AG20443 (cell line): ENCODE measurements at regions not wholly inside any gene's neighbourhood (a gene's known extent, or its start where the extent isn't known, plus 50 kb on each side); places are given as distances from the start of the nearest gene placed in this dataset.
"Not testable (repeated sequence)": the region's sequence is repeated elsewhere in the genome, so short reads cannot be mapped to it uniquely, and the experiment has no call there.

ENCODE experiments used
- DNase-seq: peaks from one replicate; pipeline ENCODE4 v3.0.0; 2012; ENCODE audit warnings: low spot score, mixed read lengths

DNA sequence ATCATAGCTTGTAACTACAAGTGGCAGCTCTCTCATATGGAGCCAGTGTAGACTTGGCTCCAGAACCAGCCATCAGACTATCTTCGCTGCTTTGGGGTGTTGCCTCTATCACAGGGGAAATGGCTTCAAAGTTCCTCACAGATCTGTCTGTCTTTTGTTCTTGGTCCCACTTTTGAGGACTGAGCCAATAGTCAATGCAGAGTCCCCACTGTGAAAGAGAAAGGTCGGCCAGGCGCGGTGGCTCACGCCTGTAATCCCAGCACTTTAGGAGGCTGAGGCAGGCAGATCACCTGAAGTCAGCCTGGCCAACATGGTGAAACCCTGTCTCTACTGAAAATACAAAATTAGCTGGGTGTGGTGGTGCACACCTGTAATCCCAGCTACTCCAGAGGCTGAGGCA, 86.9 kb upstream of the FZD7 start:
- not testable (repeated sequence) for DNase-seq

DNA sequence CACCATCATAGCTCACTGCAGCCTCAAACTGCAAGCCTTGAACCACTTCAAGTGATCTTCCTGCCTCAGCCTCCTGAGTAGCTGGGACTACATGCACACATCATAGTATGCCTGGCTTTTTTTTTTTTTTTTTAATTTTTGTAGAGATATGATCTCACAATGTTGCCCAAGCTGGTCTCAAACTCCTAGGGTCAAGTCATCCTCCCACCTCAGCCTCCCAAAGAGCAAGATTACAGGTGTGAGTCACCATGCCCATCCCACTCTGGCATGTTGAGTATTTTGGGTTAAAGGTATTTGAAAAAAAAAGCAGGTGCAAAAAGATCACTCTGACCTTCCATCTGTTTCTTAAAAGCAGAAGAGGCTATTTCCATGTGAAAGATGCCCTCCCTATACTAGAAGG, 86.4 kb upstream of the FZD7 start:
- no peak for DNase-seq

DNA sequence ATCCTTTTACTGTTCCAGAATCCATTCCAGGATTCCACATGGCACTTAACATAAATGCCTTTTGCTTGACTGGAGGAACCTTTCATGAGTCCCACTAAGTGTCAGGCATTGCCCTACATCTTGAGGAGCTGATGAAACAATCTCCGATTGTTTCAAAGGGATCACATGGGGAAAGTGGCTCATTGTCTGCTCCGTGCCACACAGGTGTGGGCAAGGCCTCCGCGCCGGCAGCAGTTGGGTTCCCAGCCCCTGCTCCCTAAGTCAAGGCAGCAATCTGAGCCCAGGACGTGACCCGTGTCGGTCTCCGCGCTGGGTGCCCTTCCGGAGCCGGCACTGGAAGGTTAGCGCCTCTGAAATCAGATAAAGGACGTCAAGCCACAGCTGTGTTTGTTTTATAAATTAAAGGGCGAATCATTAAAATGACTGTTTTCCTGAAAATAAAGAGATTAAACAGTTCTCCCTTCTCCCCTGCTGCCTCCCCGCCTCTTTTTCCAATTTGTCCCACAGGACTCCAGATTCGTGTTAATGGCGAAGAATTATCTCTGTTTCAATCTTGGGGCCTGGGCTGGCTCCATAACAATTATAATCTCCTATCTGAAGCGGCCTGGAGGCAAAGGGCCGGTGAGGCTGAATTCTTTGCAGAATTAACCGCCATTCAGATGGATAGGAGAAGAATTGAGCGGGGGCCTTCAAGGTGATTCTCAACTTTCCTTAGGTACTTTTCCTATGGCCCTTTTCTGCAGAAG, 84.3 kb upstream of the FZD7 start:
- no peak for DNase-seq

DNA sequence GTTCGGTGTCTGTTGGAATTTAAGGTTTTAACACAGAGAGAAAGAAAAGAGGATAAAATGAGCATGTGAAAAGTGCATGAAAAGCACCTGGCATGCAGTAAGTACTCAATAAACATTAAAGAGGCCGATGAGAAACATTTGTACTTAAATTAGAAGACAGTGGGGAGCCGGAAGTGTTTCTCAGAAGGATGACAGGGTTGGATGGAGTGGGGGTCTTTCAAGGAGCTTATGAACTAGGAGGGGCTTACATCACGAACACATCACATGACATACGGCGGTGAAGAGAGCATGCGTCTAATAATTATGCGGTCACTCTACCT, 83.8 kb upstream of the FZD7 start:
- no peak for DNase-seq

DNA sequence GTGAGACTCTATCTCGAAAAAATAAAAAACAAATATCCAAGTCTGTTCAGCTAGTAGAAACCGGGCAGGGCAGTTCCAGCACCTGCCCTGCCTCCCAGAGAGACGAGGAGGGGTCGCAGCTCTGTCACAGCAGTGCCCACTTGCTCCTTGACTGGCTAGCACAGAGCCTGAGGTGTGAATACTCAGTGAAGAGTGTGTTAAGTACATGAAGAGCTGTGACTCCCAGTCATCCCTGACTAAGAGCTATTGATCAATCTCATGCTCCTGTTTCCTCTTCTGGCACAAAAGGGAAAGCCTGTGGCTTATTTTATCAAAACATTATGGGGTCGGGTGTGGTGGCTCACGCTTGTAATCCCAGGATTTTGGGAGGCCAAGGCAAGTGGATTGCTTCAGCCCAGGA, 83.0 kb upstream of the FZD7 start:
- peak; percentile 74 for DNase-seq

DNA sequence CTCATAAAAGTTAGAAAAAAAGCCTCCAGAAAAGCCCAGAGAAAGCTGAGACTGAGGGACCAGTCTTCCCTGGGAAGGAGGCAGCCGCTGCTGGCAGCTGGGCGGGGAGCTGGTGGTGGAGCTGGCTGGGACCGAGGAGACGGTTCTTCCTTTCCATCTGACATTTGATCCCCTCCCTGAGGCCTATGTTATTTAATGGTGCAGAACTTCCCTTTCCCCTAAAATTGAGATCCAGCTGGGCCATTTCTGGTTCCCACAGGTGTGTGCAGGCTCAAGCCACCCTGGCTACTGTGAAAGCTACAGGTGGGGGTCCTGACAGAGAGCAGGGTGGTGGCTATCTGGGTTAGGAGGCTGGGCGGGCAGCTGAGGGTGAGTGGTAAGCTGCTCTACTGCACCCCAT, 81.5 kb upstream of the FZD7 start:
- no peak for DNase-seq

DNA sequence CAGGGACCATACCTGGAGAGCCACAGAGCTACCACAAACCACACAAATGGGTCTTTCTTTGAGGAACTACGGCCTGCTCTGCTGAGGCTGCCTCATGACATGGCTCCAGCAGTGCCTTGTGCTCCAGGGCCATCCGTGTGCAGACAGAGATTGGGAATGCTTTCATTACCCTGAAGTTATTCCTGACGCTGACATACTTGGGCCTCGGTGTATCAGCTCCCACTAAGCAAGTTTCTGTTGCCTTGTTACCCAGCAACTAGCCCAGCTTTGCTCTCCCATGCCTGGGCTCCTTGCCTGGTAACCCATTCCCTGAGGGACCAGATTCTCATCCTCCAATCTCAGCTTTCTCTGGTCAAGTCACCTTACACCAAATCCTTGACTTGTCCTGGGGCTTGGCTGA, 80.3 kb upstream of the FZD7 start:
- no peak for DNase-seq

DNA sequence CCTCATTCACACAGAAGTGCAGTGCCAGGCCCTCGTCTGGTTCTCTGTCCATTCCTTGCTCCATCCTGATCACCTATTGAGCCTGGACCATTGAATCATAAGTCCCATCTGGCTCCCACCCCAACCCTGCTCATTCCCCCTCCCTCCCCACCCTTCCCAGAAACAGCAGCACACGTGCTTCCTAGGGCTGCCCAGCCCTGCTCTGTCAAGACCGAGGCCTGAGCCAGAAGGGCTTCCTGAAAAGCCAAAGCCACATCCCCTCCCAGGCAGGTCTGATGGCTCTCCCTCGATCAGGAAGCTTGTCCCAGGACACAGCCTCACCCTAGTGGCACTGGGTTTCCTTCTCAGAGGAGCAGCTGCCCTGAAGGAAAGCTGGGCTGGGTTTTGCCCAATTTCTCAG, 79.8 kb upstream of the FZD7 start:
- DNase-seq = no peak

DNA sequence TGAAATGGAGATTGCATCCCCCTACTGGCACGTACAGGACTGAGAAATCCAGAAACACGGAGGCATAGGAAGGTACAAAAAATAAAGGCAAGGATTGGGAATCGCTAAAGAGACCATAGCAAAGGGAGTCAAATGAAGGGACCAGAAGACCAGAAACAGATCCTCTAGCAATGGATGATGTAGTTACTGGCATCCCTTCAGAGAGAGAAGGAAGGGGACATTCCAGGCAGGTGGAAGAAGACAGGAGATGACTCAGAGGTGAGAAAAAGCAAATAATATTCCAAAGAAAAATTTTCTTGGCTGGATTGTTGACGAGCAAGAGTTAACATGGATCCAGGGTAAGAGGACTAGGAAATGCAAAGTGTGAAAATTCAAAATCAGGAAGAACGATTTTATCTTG, 78.4 kb upstream of the FZD7 start:
- no peak for DNase-seq

DNA sequence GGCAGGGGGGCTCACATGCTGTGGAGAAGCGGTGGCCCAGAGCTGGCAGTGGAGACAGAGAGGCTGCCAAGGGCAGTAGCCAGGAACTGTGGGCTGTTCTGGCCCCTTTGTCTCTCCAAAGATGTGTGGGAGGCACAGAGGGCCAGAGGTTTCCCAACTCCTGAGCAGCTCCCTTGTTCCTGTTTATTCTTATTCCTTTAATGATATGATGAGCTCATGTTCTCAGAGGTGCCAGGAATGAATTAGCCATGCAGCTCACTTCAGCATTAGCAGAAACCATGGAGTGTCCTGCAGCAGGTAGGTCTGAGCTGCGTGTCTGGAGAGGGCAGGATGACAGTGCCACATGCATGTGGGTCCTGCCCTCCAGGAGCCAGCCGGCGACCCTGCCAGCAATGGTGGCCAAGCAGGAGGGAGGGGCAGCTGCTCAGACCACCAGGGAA, 77.9 kb upstream of the FZD7 start:
- peak; percentile 41 for DNase-seq

DNA sequence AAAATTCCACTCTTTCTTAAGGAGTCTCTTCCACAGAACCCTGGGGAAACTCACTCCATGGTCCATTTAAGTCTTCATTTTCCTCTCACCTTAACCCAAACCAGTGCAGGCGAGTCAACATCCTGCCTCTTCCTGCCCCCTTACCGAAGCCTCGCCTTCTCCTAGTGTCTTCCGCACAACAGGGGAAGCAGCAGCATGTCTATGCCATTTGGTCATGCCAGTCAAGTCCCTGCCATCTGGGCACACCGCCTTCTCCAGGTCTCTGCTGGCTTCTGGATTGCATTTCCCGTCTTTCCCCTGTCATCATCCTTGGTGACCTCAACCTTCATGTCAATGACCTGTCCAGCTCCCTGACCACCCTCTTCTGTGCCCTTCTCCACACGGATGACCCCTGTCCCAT, 77.3 kb upstream of the FZD7 start:
- DNase-seq = no peak

DNA sequence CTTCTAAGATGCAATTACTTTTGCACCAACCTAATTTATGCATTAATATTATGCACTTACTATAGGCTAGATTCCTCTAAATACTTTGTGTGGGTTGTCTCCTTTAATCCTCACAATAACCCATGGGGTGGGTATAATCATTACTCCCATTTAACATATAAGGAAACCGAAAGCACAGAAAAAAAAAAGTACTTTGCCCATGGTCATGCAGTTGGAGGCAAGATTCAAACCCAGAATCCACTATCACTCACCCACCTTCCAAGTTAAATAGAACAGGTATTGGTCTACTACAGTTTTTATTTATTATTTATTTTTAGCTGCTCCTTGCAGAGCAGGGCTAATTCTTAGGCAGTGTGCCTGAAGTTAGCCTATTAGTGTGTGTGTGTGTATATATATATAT, 76.6 kb upstream of the FZD7 start:
- no peak for DNase-seq

DNA sequence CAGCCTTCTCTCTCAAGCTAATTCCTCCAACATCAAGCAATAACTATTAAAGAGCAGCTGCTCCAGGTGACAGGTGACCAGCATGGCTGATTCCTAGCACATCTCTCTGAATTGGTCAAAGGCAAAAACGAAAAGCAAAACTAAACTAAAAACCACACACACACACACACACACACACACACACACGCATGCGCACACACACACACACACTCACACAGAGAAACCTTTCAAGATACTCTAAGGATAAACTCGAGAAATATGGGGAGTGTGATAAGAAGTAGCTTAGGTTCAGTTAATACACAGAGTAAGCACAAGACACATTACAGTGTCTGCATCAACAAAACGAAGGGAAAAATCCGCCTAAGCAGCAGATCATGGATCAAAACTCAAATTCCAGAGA, 74.5 kb upstream of the FZD7 start:
- no peak for DNase-seq

DNA sequence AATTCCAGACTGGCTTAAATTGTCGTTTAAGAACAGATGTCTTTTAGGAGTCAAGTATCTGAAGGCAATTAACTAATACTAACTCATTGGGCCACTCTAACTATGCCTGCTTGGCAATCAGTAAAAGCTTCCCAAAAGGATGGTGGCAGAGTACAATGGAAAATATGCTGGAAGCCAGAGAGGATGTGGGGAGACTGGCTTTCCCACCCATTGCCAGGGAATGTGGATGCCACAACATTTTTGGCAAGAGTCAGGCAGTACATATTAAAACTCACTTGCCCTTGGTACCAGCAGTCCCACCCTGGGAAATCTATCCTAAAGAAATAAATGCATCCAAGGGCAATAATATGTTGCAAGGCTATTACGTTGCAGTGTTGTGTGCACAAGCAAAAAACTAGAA, 74.0 kb upstream of the FZD7 start:
- DNase-seq = peak; percentile 59

DNA sequence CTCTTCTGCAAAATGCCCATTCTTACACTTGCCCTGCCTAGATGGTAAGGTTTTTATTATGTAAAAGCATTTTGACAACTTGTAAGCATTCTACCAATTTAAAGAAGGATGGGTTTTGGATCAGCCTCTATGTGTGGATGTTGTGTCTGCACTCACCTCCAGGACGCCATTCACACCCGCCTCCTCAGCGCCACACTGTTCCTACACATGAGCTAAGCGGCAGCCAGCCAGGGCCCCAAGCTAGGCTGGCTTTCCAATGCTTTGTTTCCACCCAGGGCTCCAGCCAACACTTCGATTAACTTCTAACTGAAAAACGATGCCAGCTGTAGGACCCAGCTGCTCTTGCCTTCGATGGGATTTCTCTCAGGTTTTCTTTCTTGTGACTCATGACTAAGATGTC, 73.3 kb upstream of the FZD7 start:
- DNase-seq = no peak

DNA sequence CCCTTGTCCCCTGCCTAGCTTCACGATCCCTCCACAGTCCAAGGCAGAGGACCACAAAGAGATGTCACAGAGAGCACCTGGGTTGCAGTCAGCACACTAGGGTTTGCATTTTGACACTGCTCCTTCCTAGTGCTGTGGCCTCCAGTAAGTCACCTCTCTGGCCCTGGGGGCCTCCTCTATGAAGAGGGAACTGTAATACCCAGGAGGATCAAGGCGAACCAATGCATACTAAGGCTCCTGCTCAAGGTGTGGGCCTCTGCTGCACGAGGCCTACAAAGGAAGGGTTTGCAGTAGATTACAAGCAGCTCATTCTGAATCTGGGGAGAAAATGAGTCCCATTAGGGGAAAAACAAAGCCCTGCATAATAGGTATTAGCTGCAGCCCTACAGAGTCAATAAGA, 72.3 kb upstream of the FZD7 start:
- DNase-seq = no peak

DNA sequence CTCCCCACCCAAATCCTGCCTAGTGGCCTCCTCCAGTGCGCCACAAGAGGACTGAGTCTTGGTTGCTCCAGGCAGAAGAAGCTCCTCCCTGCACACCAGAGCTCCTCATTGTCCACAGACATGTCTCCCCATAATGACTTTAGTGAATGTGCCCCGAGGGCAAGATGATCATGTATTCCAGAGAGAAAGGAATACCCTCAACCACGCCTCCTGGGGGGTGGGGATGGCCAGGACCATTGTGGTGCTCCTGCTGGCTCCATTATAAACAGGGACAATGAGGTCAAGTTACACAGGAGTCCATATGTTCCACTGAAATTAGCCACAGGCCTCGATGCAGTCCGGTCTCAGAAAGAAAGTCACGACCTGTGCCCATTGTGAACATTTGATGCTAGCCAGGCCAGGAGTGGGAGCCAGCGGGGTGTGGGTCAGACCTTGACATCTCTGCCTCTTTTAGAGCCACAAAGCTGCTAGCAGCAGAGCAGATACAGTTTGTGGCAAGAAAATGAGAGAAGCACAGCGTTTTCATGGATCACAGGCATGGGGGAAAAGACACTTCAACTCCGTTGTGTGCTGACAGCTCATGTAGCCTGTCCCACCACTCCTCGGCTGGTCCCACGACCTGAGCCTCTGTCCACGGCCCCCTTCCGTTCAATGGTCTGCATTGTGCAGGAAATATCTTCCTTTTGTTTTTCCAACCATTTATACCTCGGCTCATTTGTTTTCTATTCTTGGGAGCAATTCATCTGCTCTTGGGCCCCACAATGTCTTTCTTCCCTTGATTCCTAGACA, 70.7 kb upstream of the FZD7 start:
- DNase-seq = no peak

DNA sequence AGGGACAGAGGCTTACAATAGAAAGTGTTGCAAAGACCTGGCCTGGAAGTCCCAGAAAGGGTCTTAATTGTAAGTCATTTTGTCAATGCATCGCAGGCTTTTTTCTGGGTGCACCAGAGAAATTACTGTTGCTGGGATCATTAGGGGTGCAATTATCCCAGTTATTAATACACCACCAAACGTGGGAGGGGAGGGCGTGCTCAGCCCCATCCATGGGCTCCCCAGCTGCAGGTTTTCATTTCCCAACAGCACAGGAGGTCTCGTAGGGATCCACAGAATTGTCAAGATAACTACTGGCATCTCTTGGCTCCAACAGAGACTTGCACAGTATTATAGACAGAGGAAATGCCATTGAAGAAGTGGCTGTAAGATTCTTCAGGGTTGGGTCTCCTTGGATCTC, 69.6 kb upstream of the FZD7 start:
- no peak for DNase-seq

DNA sequence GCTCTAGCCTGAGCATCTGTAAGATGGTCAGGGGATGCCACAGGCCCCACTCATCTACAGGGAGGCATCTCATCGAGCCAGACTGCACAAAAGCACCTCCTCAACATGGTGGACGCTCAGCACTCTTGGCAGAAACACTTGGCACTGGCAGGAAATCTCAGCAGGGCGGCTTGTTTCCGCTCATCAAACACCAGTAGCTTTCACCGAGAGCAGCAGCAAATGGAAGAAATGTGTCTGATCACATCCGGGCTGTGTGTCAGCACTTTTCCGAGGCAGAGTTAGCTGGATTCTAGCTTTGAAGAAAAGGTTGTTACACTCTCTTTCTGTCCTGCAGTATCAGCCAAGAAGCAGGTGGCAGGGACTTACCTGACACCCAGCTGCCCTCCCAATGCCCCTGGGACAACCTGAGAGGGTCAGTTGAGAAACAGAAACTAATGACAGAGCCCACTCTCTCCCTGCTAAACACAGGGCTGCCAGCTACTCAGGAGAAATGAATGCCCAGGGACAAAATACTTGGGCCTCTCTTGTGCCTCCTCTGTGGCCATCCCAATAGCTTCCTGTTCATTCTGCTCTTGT, 68.9 kb upstream of the FZD7 start:
- DNase-seq = no peak

DNA sequence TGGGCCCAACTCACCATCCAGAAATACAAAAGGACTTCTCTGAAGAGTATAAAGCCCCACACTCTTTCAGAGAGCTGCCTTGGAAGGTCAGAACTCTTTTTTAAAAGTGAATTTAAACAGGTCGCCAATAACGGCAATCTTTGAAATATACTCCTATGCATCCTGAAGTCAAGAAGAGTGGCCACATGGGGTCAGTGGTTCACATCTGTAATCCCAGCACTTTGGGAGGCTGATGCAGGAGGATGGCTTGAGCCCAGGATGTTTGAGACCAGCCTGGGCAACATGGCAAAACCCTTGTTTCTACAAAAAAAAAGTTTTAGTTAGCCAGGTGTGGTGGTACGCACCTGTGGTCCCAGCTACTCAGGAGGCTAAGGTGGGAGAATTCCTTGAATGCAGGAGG, 68.1 kb upstream of the FZD7 start:
- no peak for DNase-seq

DNA sequence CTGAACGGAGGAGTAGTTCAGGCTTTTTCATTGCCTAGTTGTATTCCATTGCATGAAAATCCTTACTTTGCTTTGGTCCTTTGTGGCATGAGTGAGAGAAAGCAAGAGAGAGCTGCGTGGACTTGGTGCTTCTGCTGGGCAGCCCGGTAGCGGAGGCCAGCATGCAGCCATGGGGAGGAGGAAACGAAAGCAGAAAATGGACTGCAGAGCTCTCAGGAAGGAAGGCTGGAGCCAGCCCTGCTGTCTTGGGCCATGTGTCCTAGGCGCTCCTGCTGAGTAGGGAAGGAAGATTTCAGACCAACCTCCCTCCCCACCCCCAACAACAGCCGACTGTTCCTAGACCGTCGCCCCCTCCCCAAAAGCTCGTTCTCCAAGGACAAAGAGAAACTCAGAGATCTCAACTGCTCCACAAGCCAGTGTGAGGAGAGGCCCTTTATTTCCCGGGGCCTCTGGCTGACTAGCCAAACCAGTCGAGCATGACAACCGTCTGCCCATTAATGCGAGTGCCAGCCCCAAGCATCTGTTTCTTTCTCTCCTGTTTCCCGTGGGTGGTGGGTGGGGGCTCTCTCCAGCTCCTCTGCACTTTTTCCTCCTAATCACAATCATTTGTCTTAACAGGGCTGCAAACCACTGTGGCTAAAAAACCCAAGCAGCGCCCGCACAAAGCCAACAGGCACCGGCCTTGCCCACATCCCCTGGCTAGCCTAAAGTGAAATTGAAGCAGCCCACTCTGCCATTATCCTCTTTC, 66.8 kb upstream of the FZD7 start:
- no peak for DNase-seq

DNA sequence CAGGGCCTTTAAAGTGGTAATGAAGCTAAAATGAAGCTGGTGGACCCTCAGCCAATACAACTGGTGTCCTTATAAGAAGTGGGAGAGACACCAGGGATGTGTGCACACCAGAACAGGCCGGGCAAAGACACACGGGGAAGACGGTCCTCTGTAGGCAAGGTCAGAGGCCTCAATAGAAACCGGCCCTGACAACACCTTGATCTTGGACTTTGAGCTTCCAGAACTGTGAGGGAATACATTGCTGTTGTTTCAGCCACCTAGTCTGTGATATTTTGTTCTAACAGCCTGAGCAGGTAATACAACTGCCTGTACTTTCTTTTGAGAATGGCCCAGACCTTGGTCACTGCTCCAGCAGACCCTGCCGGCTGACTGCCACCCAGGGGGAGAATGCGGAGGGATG, 65.6 kb upstream of the FZD7 start:
- DNase-seq = no peak

DNA sequence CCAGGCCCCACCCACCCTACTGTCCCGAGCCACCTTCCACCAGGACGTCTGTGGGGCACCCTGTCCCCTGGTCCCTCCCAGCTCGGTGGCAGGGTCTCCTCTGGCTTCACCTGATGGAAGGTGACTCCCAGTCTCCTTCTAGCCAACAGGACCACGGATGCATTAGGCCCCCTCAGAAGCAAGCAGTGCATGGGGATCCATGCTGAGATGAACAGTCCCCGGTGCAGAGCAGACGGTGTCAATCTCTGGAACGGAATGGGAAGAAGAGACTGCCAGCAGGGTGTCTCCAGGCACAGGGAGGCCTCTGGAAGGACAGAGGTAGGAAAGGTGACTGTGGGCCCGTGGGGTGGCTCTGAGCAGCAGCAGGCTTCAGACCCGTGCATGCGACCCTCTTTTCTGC, 65.2 kb upstream of the FZD7 start:
- no peak for DNase-seq
